ENCODE measurements at regions not wholly inside any gene's neighbourhood (a gene's known extent, or its start where the extent isn't known, plus 50 kb on each side); places are given as distances from the start of the nearest gene placed in this dataset.

- WGBS (ENCODE audit: low lambda C conversion rate) = 30% methylated on average over 2 of the region's 2 CpGs
- ATAC-seq = no peak
- Histone ChIP-seq H3K79me2 (ENCODE audit: insufficient read depth, low read length) (no peaks in the 10 kb centered on the region), H3K27me3 (ENCODE audit: control insufficient read depth in 1 of 2, insufficient read depth in 2 of 2, low read length in 2 of 2) (no peaks in the 10 kb centered on the region), H3K9me3 (ENCODE audit: low read length) (no peaks in the 10 kb centered on the region), H2AFZ (ENCODE audit: low read length) (no peak overlapping the region), H3K4me3 (replicated peaks in 1 of 3; ENCODE audit: insufficient read depth in 1 of 3, low read depth in 2 of 3, low read length in 3 of 3) (no peak overlapping the region), H3K4me1 (ENCODE audit: insufficient read depth, low read length) (no peaks in the 10 kb centered on the region), H3K27ac (ENCODE audit: extremely low read length, insufficient read depth, low read length) (no peak overlapping the region), H3K36me3 (replicated peaks in 1 of 2; ENCODE audit: control insufficient read depth in 1 of 2, insufficient read depth in 2 of 2, low read length in 2 of 2) (no peaks in the 10 kb centered on the region), H3K4me2 (ENCODE audit: low read depth, low read length) (no peak overlapping the region), H4K20me1 (ENCODE audit: insufficient read depth, low read length) (no peaks in the 10 kb centered on the region), H3K9ac (ENCODE audit: insufficient read depth, low read depth, low read length) (no peak overlapping the region)
- FAIRE-seq = no peak
- intact Hi-C loops (cut with micrococcal nuclease; ENCODE audit: unreplicated experiment) (no loop called here), in situ Hi-C loops (cut with HindIII; ENCODE audit: extremely low pct_ligation_motif_present, low pct_unique_long_range_greater_than_20kb) (no loop called here)
- ChIA-PET POLR2A (no interaction called here), CTCF (ENCODE audit: low intra/inter-chr PET ratio, low total read pairs) (no interaction called here)
- no peak for DNase-seq (ENCODE audit: low spot score)
- TF ChIP-seq ERF (CRISPR knock-in tag; IDR thresholded peaks at IDR 0.05) = no peak
- peak in 1 of 2 experiments; percentile 53; a peak in 2 of 4 replicates for TF ChIP-seq MAFK (conservative IDR thresholded peaks at IDR 0.05 in 1 of 2, IDR thresholded peaks at IDR 0.05 in 1 of 2; ENCODE audit: low read length in 2 of 2)
- no TSS peak for BruUV-seq (replicated peaks)
Observed at GRCh38 chr21:35219291-35219690, 170.2 kb upstream of the RUNX1 start.

- FAIRE-seq (no peak), DNase-seq (ENCODE audit: low spot score) (peak; percentile 10), ATAC-seq (no peak)
- WGBS (ENCODE audit: low lambda C conversion rate) = 14% methylated on average over 1 of the region's 1 CpG
- Histone ChIP-seq H3K4me2 (ENCODE audit: low read depth, low read length) (no peak overlapping the region), H3K4me1 (ENCODE audit: insufficient read depth, low read length) (no peaks in the 10 kb centered on the region), H2AFZ (ENCODE audit: low read length) (no peak overlapping the region), H3K79me2 (ENCODE audit: insufficient read depth, low read length) (no peaks in the 10 kb centered on the region), H3K36me3 (replicated peaks in 1 of 2; ENCODE audit: control insufficient read depth in 1 of 2, insufficient read depth in 2 of 2, low read length in 2 of 2) (no peaks in the 10 kb centered on the region), H3K27ac (ENCODE audit: extremely low read length, insufficient read depth, low read length) (no peak overlapping the region), H3K27me3 (ENCODE audit: control insufficient read depth in 1 of 2, insufficient read depth in 2 of 2, low read length in 2 of 2) (no peaks in the 10 kb centered on the region), H3K4me3 (replicated peaks in 1 of 3; ENCODE audit: insufficient read depth in 1 of 3, low read depth in 2 of 3, low read length in 3 of 3) (no peak overlapping the region), H3K9me3 (ENCODE audit: low read length) (no peaks in the 10 kb centered on the region), H4K20me1 (ENCODE audit: insufficient read depth, low read length) (no peaks in the 10 kb centered on the region), H3K9ac (ENCODE audit: insufficient read depth, low read depth, low read length) (no peak overlapping the region)
- intact Hi-C loops (cut with micrococcal nuclease; ENCODE audit: unreplicated experiment) (no loop called here), in situ Hi-C loops (cut with HindIII; ENCODE audit: extremely low pct_ligation_motif_present, low pct_unique_long_range_greater_than_20kb) (no loop called here)
- TF ChIP-seq ISX (CRISPR knock-in tag; conservative IDR thresholded peaks at IDR 0.05) (no peak), ZNF678 (CRISPR knock-in tag; IDR thresholded peaks at IDR 0.05) (no peak), FOXA3 (CRISPR knock-in tag; IDR thresholded peaks at IDR 0.05) (no peak), SSRP1 (CRISPR knock-in tag; IDR thresholded peaks at IDR 0.05) (no peak), NFE2L2 (IDR thresholded peaks at IDR 0.05; ENCODE audit: low read length) (no peak), TEF (CRISPR knock-in tag; IDR thresholded peaks at IDR 0.05) (no peak), ZNF878 (CRISPR knock-in tag; IDR thresholded peaks at IDR 0.05) (no peak), AHR (CRISPR knock-in tag; IDR thresholded peaks at IDR 0.05) (no peak), SRY (CRISPR knock-in tag; IDR thresholded peaks at IDR 0.05) (no peak), ZHX1 (CRISPR knock-in tag; IDR thresholded peaks at IDR 0.05; ENCODE audit: low read depth) (no peak), ZNF652 (CRISPR knock-in tag; IDR thresholded peaks at IDR 0.05; ENCODE audit: borderline replicate concordance, low read depth) (no peak), MED8 (CRISPR knock-in tag; IDR thresholded peaks at IDR 0.05; ENCODE audit: insufficient replicate concordance) (no peak), ZNF746 (CRISPR knock-in tag; IDR thresholded peaks at IDR 0.05) (no peak)
- BruUV-seq (replicated peaks) = no TSS peak
- ChIA-PET POLR2A (interaction anchor here (1.3 kb wide), 1 partner anchor 329 kb away, joined by 3 read pairs; no protein-coding TSS in a partner anchor), CTCF (ENCODE audit: low intra/inter-chr PET ratio, low total read pairs) (no interaction called here)
Observed at GRCh38 chr21:35217504-35218060, 168.5 kb upstream of the RUNX1 start.

Measured in HepG2 (cell line).